D721Med (cell line): ENCODE measurements at regions not wholly inside any gene's neighbourhood (a gene's known extent, or its start where the extent isn't known, plus 50 kb on each side); places are given as distances from the start of the nearest gene placed in this dataset.
"Not testable (repeated sequence)": the region's sequence is repeated elsewhere in the genome, so short reads cannot be mapped to it uniquely, and the experiment has no call there.

Source experiments
- DNase-seq: peaks from one replicate; pipeline ENCODE4 v3.0.0; 2011; ENCODE audit warnings: low spot score; ENCODE audit not compliant: insufficient read length
- FAIRE-seq: peaks from 2 replicates; lab custom pipeline; 2011; peaks lifted over from hg19 to GRCh38; lab: Jason Lieb, UNC
- TF ChIP-seq, protein P1 (sequence below): IDR thresholded peaks from 2 replicates; pipeline ENCODE4 v1.5.1; 2012; ENCODE audit warnings: mild to moderate bottlenecking, control low read depth; ENCODE audit not compliant: insufficient read depth; ENCODE audit errors: missing control alignments

DNA sequence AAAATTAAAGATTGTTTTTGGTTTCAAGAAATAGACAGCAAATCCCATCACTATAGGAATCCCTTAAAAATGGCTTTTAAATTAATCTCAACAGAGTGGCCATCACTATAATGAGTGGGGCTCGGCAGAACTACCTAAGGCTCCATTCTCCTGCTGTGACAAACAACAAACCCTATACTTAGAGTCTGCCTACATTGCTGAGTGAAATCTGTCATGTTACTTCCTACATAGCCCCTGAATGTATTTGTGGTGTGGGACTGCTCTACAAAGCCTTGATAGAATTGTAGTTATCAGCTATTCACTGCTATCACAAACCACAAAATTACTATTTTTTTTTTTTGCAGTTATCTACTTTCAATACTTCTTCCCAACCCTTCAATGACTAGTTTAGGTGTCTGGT lies 538.7 kb upstream of the ATXN7L3B start:
- TF ChIP-seq, protein P1, sequence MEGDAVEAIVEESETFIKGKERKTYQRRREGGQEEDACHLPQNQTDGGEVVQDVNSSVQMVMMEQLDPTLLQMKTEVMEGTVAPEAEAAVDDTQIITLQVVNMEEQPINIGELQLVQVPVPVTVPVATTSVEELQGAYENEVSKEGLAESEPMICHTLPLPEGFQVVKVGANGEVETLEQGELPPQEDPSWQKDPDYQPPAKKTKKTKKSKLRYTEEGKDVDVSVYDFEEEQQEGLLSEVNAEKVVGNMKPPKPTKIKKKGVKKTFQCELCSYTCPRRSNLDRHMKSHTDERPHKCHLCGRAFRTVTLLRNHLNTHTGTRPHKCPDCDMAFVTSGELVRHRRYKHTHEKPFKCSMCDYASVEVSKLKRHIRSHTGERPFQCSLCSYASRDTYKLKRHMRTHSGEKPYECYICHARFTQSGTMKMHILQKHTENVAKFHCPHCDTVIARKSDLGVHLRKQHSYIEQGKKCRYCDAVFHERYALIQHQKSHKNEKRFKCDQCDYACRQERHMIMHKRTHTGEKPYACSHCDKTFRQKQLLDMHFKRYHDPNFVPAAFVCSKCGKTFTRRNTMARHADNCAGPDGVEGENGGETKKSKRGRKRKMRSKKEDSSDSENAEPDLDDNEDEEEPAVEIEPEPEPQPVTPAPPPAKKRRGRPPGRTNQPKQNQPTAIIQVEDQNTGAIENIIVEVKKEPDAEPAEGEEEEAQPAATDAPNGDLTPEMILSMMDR, result no peak
- FAIRE-seq (no peak), DNase-seq (no peak)

- TF ChIP-seq, protein P1, result no peak
These were observed 522.5 kb upstream of the ATXN7L3B start for GRCh38 chr12:74015118-74015517.

GRCh38 chr12:74016324-74016723 lies 521.3 kb upstream of the ATXN7L3B start:
- DNase-seq, FAIRE-seq: not testable (repeated sequence)

More at GRCh38 chr12:74015118-74015517, 522.5 kb upstream of the ATXN7L3B start:
- FAIRE-seq, result no peak
- no peak for DNase-seq

- DNase-seq (no peak), FAIRE-seq (no peak)
- TF ChIP-seq, protein P1, result no peak
These were observed 518.8 kb upstream of the ATXN7L3B start for GRCh38 chr12:74018849-74019248.

DNA sequence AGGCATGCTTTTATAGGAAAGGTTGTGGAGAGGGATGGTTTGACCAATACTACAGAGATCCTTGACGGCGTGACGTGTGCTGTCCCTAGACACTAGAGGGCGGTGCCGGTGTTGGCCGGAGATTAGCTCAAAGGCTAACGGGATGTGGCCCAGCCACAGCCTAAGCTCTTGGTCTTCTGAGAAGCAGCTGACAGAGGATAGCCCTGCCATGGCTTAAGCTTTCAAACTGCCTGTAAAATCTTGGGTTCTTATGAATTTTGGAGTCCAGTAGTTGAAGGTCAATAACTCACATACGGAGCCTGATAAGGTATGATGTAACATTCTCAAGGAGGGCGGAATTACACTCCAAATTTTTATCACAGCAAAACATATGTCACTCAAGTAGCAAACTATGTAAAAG lies 515.7 kb upstream of the ATXN7L3B start:
- DNase-seq (no peak), FAIRE-seq (no peak)
- TF ChIP-seq, protein P1, result peak; percentile 52

GRCh38 chr12:74031045-74031444 lies 506.6 kb upstream of the ATXN7L3B start:
- TF ChIP-seq, protein P1, result no peak
- no peak for DNase-seq
- no peak for FAIRE-seq

GRCh38 chr12:74033531-74033930 lies 504.1 kb upstream of the ATXN7L3B start:
- no peak for FAIRE-seq
- DNase-seq, result no peak
- TF ChIP-seq, protein P1, result no peak

- DNase-seq, FAIRE-seq: not testable (repeated sequence)
These were observed 498.5 kb upstream of the ATXN7L3B start for GRCh38 chr12:74039138-74039537.
